Vagina (tissue), 2 donors: ENCODE measurements at regions not wholly inside any gene's neighbourhood (a gene's known extent, or its start where the extent isn't known, plus 50 kb on each side); places are given as distances from the start of the nearest gene placed in this dataset.

ENCODE experiments used
- DNase-seq, 2 donors: peaks; one replicate each; pipeline ENCODE4 v3.0.0-alpha.2; 2017; ENCODE audit errors: extremely low spot score in 2 of 2
- H3K27ac ChIP-seq: fragments of 200-600 bp; sonication (generic); one replicate; pipeline ENCODE4 v1.5.1; 2019
- H3K27me3 ChIP-seq: fragments of 200-600 bp; sonication (generic); one replicate; pipeline ENCODE4 v1.5.1; 2019
- H3K36me3 ChIP-seq, 2 donors: fragments of 200-600 bp; sonication (generic); one replicate each; pipeline ENCODE4 v1.5.1; 2017 to 2019
- H3K4me1 ChIP-seq: fragments of 200-600 bp; sonication (generic); one replicate; pipeline ENCODE4 v1.5.1; 2019
- H3K4me3 ChIP-seq, 2 donors: fragments of 200-600 bp; sonication (generic); 1 replicate in 1 of 2; 2 replicates in 1 of 2; pipeline ENCODE4 v1.5.1; 2016 to 2019
- H3K9me3 ChIP-seq: fragments of 200-600 bp; sonication (generic); one replicate; pipeline ENCODE4 v1.5.1; 2019
- CTCF ChIP-seq, 3 experiments: fragments of 450-650 bp in 2 of 3; fragments of 200-600 bp in 1 of 3; sonication (generic) in 1 of 3; IDR thresholded peaks; one replicate each; pipeline ENCODE4 v1.5.1; 2017 to 2019; ENCODE audit warnings: antibody characterized with exemption in 3 of 3, mild to moderate bottlenecking in 2 of 3, moderate library complexity in 2 of 3
- POLR2A ChIP-seq, 2 donors: fragments of 450-650 bp; IDR thresholded peaks; one replicate each; pipeline ENCODE4 v1.6.1; 2017; ENCODE audit warnings: antibody characterized with exemption in 2 of 2, mild to moderate bottlenecking in 2 of 2, moderate library complexity in 2 of 2
- POLR2AphosphoS5 ChIP-seq, 2 donors: sonication (generic); formaldehyde crosslinking; IDR thresholded peaks; one replicate each; pipeline ENCODE4 v1.9.0; 2017; ENCODE audit warnings: antibody characterized with exemption in 2 of 2, mild to moderate bottlenecking in 2 of 2, low read depth in 1 of 2; ENCODE audit not compliant: insufficient read depth in 1 of 2
- intact Hi-C: fragments of 100-400 bp; cut with DNase I; formaldehyde crosslinking; loops from one replicate; pipeline ENCODE4 v1.15.1; 2023

- H3K27ac ChIP-seq, result no peak overlapping the region
- no peak for DNase-seq
- H3K36me3 ChIP-seq, result no peaks in the 10 kb centered on the region
- intact Hi-C loops, result no loop called here
- TF ChIP-seq CTCF (IDR thresholded peaks at IDR 0.05), result no peak
- no peaks in the 10 kb centered on the region for H3K27me3 ChIP-seq
- H3K4me1 ChIP-seq, result no peaks in the 10 kb centered on the region
- no peaks in the 10 kb centered on the region for H3K9me3 ChIP-seq
- H3K4me3 ChIP-seq, result no peak overlapping the region
These were observed 506.9 kb downstream of the NR2F2 start for GRCh38 chr15:96837241-96837970.

- no peak for DNase-seq
- intact Hi-C loops, result no loop called here
- Histone ChIP-seq H3K9me3 (no peaks in the 10 kb centered on the region), H3K27me3 (no peaks in the 10 kb centered on the region), H3K36me3 (no peaks in the 10 kb centered on the region), H3K4me1 (no peaks in the 10 kb centered on the region), H3K27ac (no peak overlapping the region), H3K4me3 (no peak overlapping the region)
- no peak for TF ChIP-seq POLR2A (IDR thresholded peaks at IDR 0.05)
- no peak for TF ChIP-seq POLR2AphosphoS5 (IDR thresholded peaks at IDR 0.05; ENCODE audit: insufficient read depth in 1 of 2, low read depth in 1 of 2)
- no peak for TF ChIP-seq CTCF (IDR thresholded peaks at IDR 0.05)
These were observed 507.6 kb downstream of the NR2F2 start for GRCh38 chr15:96838081-96838480.

- Histone ChIP-seq H3K4me1 (no peaks in the 10 kb centered on the region), H3K27ac (no peak overlapping the region), H3K27me3 (no peaks in the 10 kb centered on the region), H3K9me3 (no peaks in the 10 kb centered on the region), H3K4me3 (no peak overlapping the region), H3K36me3 (no peaks in the 10 kb centered on the region)
- TF ChIP-seq POLR2AphosphoS5 (IDR thresholded peaks at IDR 0.05; ENCODE audit: insufficient read depth in 1 of 2, low read depth in 1 of 2), result no peak
- TF ChIP-seq CTCF (IDR thresholded peaks at IDR 0.05), result no peak
- no peak for TF ChIP-seq POLR2A (IDR thresholded peaks at IDR 0.05)
- DNase-seq, result no peak
- intact Hi-C loops, result no loop called here
These were observed 518.9 kb downstream of the NR2F2 start for GRCh38 chr15:96849271-96849900.

GRCh38 chr15:96851613-96852012, 521.1 kb downstream of the NR2F2 start:
- H3K27ac ChIP-seq, result no peak overlapping the region
- no peak overlapping the region for H3K4me3 ChIP-seq
- no peak for DNase-seq
- no peaks in the 10 kb centered on the region for H3K36me3 ChIP-seq
- intact Hi-C loops, result no loop called here
- no peaks in the 10 kb centered on the region for H3K27me3 ChIP-seq
- no peaks in the 10 kb centered on the region for H3K4me1 ChIP-seq
- TF ChIP-seq CTCF (IDR thresholded peaks at IDR 0.05) (no peak), POLR2A (IDR thresholded peaks at IDR 0.05) (no peak), POLR2AphosphoS5 (IDR thresholded peaks at IDR 0.05; ENCODE audit: insufficient read depth in 1 of 2, low read depth in 1 of 2) (no peak)
- no peaks in the 10 kb centered on the region for H3K9me3 ChIP-seq

GRCh38 chr15:96858694-96859093, 528.2 kb downstream of the NR2F2 start:
- Histone ChIP-seq H3K27me3 (no peaks in the 10 kb centered on the region), H3K4me1 (no peaks in the 10 kb centered on the region), H3K9me3 (no peaks in the 10 kb centered on the region), H3K27ac (no peak overlapping the region), H3K36me3 (no peaks in the 10 kb centered on the region), H3K4me3 (no peak overlapping the region)
- TF ChIP-seq POLR2AphosphoS5 (IDR thresholded peaks at IDR 0.05; ENCODE audit: insufficient read depth in 1 of 2, low read depth in 1 of 2), result no peak
- TF ChIP-seq CTCF (IDR thresholded peaks at IDR 0.05), result no peak
- DNase-seq, result no peak
- intact Hi-C loops, result no loop called here
